ENCODE measurements at regions not wholly inside any gene's neighbourhood (a gene's known extent, or its start where the extent isn't known, plus 50 kb on each side); places are given as distances from the start of the nearest gene placed in this dataset.

DNA sequence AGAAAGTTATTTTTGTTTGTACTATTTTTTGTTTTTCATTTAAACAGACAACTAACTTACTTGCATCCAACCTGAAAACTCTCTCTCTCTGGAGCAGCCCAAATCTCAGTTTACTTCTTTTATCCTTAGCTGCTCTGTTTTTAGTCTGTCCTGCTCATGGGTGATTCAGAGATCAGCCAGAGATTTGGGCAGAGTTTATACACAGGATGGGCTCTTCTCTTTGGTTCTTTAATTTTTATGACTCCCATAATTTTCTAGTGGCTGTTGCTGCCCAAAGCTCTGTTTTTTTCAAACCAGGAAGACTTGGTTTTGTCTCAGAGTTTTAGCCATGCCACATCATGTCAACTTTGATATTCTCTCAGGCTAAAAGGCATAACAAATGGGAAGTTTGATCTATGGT is 86.8 kb upstream of the CD55 start:
- H3K27me3 ChIP-seq: no peaks in the 10 kb centered on the region
- H3K4me1 ChIP-seq: no peaks in the 10 kb centered on the region
- no peak overlapping the region for H3K4me3 ChIP-seq
- TF ChIP-seq POLR2A (IDR thresholded peaks at IDR 0.05): no peak
- TF ChIP-seq, protein P1, sequence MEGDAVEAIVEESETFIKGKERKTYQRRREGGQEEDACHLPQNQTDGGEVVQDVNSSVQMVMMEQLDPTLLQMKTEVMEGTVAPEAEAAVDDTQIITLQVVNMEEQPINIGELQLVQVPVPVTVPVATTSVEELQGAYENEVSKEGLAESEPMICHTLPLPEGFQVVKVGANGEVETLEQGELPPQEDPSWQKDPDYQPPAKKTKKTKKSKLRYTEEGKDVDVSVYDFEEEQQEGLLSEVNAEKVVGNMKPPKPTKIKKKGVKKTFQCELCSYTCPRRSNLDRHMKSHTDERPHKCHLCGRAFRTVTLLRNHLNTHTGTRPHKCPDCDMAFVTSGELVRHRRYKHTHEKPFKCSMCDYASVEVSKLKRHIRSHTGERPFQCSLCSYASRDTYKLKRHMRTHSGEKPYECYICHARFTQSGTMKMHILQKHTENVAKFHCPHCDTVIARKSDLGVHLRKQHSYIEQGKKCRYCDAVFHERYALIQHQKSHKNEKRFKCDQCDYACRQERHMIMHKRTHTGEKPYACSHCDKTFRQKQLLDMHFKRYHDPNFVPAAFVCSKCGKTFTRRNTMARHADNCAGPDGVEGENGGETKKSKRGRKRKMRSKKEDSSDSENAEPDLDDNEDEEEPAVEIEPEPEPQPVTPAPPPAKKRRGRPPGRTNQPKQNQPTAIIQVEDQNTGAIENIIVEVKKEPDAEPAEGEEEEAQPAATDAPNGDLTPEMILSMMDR (IDR thresholded peaks at IDR 0.05): no peak
- TF ChIP-seq POLR2AphosphoS5 (IDR thresholded peaks at IDR 0.05): no peak
- DNase-seq (ENCODE audit: low spot score in 2 of 2): no peak
- intact Hi-C loops (cut with DNase I; ENCODE audit: low total_unique reads): no loop called here
- no peaks in the 10 kb centered on the region for H3K36me3 ChIP-seq
- H3K9me3 ChIP-seq: no peaks in the 10 kb centered on the region
- H3K27ac ChIP-seq: no peak overlapping the region

DNA sequence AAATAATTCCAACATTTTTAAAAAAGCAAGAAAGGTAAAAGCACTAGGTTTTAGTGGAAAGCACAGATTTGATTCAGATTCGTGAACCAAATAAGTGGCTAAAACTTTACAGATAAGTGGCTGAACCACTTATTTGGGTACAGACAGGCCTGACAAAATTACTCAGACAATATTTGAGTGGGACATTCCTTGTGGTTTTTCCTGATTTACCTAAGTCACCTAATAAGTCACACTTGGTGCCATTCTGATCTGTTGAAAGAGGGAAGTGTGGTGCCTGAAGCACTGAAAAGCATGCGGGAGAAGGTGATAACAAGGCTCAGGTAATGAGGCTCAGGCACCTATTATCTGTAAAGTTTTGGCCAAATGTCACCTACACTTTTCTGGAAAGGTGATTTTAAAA is 81.6 kb upstream of the CD55 start:
- H3K27me3 ChIP-seq: no peaks in the 10 kb centered on the region
- intact Hi-C loops (cut with DNase I; ENCODE audit: low total_unique reads): no loop called here
- DNase-seq (ENCODE audit: low spot score in 2 of 2): no peak
- H3K4me1 ChIP-seq: peaks cover 0 to 4% of the 10 kb centered on the region in 2 donors
- TF ChIP-seq, protein P1 (IDR thresholded peaks at IDR 0.05): no peak
- H3K9me3 ChIP-seq: no peaks in the 10 kb centered on the region
- peak overlapping the region; percentile 71 to 73 for H3K27ac ChIP-seq
- no peak overlapping the region for H3K4me3 ChIP-seq
- no peaks in the 10 kb centered on the region for H3K36me3 ChIP-seq

DNA sequence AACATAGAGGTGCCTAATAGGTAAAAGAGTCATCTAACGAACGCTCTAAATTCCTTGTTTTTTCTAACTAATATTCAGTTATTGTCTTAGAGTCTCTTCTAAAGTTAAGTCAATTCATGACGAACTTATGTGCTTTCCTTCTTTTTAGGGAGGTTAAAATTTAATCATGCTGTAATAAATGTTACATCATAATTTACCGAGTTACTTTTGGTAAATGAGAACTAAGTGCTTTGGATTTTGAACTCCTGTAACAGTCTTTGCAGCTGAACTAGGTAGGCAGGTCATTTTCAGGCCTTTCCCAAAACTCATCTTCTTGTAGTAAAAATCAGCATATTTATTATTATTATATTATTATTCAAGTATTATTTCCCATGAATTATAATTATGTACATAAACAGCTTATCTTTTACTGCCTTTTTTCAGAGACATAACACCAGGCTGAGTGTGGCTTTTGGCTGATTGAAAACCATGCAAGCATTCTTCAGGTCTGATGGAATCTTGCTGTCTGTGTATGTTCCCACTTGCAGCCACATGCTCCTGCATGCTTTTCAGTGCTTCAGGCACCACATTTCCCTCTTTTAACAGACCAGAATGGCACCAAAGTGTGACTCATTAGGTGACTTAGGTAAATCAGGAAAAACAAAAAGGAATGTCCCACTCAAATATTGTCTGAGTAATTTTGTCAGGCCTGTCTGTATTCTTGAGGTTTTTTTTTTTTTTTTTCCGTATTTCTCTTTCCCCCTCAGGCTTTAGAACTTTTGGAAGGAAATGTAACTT is 81.0 kb upstream of the CD55 start:
- Histone ChIP-seq H3K27ac (peak overlapping the region; percentile 73 to 76), H3K9me3 (no peaks in the 10 kb centered on the region), H3K27me3 (no peaks in the 10 kb centered on the region), H3K4me3 (no peak overlapping the region), H3K36me3 (no peaks in the 10 kb centered on the region), H3K4me1 (peaks cover 0 to 4% of the 10 kb centered on the region in 2 donors)
- TF ChIP-seq, protein P1 (IDR thresholded peaks at IDR 0.05): no peak
- TF ChIP-seq POLR2AphosphoS5 (IDR thresholded peaks at IDR 0.05): peak in 2 of 3 donors; percentile 32 to 70
- DNase-seq (ENCODE audit: low spot score in 2 of 2): peak in 1 of 2 donors; percentile 81
- intact Hi-C loops (cut with DNase I; ENCODE audit: low total_unique reads): no loop called here

DNA sequence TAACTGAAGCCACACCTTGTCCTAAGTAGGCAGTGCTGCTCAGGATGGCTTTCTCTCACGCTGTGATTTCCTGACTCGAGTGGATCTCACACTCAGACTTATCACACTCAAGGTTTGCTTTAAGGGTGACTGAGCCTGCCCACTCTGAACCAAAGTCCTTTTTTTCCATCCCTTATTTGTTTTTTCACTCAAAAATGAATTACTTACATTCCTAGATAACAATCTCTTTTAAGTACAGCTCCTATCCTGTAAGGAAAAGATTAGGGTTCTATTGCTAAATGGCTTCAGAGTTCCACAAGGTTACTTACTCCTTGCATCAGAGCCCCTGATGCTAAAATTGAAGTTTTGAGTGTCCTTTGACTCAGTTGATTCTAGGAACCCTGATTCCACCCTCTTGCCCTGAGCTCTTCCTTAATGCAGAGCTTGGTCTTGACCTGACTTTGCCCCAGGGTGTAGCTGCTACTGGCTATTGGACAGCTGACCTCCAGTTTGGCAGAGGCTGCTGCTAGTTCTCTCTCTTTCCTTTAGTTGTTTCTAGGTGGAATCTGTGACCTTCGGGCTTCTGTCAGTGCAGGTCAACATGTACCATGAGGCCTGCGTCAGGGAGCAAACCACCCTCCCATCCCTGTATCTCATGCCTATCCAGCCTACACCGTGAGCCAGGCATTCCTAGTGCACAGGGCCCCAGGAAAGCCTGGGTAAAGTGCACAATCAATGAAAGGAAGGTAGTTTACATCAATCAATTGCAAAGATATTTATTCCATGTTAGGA is 80.1 kb upstream of the CD55 start:
- Histone ChIP-seq H3K36me3 (no peaks in the 10 kb centered on the region), H3K4me3 (no peak overlapping the region), H3K9me3 (no peaks in the 10 kb centered on the region), H3K4me1 (peaks cover 0 to 4% of the 10 kb centered on the region in 2 donors), H3K27me3 (no peaks in the 10 kb centered on the region), H3K27ac (peak overlapping the region; percentile 76 to 82)
- DNase-seq (ENCODE audit: low spot score in 2 of 2): no peak
- intact Hi-C loops (cut with DNase I; ENCODE audit: low total_unique reads): no loop called here
- TF ChIP-seq, protein P1 (IDR thresholded peaks at IDR 0.05): no peak
- no peak for TF ChIP-seq POLR2AphosphoS5 (IDR thresholded peaks at IDR 0.05)
- TF ChIP-seq POLR2A (IDR thresholded peaks at IDR 0.05): no peak

Measured in breast epithelium (tissue), 4 donors.